ENCODE measurements at regions not wholly inside any gene's neighbourhood (a gene's known extent, or its start where the extent isn't known, plus 50 kb on each side); places are given as distances from the start of the nearest gene placed in this dataset.

DNA sequence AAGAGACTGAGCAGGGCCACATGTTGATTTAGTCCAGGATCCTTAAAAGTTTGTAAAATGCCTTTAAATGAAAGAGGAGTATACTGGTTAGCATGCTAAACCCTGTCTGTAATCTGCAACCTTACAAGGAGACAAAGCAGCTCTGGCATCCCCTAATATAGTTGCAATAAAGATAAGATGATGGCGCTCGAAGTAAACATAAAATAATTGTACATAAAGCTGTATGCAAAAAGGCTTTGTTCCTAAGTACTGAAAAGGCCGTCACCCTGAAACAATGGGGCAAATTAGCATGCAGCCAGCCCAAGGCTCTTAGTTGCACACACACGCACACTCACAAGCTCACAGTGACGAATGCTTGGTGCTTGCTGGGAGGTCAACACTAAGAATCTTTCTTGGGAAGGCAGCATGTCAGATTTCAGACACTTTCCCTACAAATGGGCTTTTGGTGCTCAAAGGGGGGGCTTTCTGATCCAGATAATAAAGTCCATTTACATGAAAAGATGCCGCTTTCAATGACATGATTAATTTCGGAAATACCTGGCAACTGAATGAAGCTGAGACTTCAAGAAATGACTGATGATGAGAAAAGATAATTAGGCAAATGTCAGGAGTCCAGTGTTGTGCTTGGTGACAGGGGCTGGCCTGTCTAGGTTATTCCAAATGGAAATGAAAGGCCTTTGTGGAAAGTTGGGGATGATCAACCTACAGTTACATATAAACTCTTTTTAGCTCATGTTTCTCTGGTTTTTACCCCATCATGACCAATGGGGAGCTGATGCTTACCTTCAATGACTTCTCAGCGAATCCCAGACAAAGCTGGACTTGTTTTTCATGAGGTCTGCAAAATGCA lies 370.3 kb downstream of the MEIS1 start:
- DNase-seq = no peak

DNA sequence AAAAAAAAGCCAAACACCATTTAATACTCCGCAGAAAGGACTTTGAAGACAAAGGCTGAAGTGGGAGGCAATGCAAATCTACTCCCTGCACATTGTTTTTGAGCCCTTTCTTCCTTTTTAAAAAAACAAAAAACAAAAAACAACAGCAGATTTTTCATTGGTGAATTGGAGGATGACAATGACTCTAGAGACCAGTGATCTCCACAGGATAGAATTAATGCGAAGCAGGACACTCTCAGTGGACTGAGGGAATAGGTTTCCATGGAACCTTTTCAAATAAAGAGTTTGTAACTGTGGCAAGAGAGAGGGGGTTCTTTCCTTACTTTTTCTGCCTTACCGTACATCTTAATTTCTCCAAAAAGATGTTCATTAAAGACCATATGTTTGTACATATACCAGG lies 371.0 kb downstream of the MEIS1 start:
- DNase-seq = no peak

DNA sequence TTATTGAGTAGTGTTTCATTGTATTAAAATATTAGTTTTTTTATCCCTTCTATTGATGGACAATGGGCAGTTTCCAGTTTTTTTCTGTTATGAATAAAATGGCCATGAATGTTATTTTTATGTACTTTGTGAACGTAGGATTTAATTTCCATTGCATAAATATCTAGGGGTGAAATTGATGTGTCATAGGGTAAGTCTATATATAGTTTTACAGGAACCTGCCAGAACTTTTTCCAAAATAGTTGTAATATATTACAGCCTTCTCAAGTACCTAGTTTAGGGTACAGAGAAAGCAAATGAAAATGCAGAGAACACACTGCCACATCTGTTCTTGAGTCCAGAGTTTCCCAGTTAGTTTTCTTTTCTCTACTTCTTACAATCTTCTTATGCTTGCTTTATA lies 378.6 kb downstream of the MEIS1 start:
- no peak for DNase-seq

GRCh38 chr2:66813976-66814375 lies 379.1 kb downstream of the MEIS1 start:
- no peak for DNase-seq

GRCh38 chr2:66814916-66815315 lies 380.0 kb downstream of the MEIS1 start:
- peak; percentile 19 for DNase-seq

GRCh38 chr2:66815886-66816285 lies 381.0 kb downstream of the MEIS1 start:
- no peak for DNase-seq

DNA sequence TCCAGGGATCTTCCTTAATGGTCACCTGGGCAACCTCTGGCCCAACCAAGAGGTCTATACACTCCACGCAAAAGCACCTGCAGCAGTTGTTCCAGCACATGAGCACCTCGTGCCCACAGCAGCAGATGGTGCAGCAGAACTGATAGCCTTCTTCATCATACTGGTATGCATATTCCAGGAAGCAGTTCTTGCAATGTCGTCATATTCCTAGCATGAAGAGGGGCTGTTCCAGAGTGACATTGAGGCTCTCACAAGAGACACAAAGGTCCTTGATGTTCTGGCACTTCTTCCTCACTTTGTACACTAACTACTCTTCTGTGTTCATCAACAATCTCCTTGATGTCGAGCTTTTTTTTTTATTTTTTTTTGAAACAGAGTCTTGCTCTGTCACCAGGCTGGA lies 386.2 kb downstream of the MEIS1 start:
- no peak for DNase-seq

DNA sequence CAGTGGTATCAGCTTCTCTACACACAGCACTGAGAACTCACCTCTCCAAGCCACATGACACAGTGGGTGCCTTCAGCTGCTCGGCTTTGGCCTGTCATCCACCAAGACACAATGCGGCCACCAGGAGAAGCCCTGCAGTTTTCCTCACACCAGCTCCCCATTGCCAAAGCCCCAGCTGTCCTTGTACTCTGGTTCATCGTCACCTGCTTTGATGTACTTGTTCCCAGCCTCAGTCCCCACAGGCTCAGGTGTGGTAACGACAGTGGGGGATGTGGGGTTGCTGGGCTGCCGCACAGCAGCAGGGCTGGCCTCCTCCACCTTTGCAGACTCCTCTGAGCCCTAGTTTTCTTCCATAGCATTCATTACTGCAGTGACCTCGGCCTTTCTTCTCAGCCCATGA lies 387.3 kb downstream of the MEIS1 start:
- DNase-seq = no peak

DNA sequence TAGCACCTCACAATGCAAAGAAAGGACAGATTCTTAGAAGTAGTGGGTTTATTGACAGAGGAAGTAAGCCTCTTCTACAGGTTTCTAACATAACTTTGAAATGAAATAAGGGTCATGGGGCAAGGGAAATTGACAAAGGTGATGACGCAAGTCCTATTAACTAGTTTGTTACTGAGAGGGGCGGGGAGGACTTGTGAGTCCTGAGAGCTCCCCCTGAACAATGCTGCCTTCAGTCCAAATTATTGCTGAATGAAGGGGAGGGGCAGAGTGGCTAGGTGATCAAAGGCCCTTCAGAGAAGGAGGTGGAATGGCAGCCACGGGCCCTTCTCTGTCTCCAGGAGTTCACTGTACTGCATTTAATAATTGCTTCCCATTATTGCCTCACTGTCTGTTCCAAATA lies 390.0 kb downstream of the MEIS1 start:
- no peak for DNase-seq

DNA sequence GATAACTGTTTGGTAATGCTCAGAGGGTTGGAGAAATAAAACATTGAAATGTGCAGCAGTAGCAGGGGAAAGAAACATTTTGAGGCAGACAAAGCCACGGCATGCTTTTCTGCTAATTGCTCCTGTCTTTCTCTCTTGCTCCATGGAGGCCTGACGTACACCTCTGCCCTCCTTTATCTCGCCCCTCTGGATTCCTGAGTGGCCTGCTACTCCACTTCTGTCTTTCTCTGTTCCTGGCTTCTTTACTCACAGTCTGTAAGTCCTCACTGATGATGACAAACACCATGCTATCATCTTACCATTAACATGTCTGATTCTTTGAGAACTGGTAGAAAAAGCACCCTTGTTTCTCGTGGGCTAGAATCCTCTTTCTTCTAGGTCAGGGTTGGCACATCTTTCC lies 392.9 kb downstream of the MEIS1 start:
- DNase-seq = no peak

DNA sequence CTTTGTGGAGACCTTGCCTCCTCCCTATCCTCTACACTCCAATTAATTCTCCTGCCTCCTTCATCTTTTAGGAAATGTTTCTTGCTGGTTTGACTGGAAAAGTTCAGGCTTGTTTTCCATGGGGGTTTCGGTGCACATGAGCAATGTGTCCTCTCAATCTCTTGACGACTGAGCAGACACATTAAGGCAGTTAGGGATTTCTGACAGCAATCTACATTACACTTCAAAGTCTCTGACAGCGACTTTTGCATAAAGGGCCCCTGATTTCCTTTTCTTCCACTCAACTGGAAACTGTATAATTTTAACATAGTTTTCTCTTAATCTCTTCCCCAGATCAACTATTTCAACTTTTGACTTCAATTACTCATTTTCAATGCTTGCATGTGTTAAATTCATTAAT lies 394.0 kb downstream of the MEIS1 start:
- no peak for DNase-seq

DNA sequence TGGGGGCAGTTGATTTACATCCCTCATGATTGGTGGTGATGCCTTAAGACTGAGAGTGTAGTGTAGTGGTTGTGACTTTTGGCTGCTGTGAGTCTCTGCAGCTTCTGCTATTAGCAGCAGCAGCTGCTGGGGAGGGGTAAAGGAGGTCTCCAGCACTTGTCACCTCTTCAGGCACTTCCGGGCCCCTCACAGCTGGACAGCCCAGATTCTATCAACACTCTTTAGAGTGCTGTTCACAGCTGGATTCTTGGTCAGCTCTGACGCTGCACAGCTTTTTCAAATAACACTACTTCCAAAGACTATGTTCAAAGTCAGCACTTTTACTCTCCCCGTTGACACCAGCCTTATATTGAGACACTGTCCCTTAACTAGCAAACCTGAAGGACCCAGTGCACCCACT lies 396.0 kb downstream of the MEIS1 start:
- no peak for DNase-seq

DNA sequence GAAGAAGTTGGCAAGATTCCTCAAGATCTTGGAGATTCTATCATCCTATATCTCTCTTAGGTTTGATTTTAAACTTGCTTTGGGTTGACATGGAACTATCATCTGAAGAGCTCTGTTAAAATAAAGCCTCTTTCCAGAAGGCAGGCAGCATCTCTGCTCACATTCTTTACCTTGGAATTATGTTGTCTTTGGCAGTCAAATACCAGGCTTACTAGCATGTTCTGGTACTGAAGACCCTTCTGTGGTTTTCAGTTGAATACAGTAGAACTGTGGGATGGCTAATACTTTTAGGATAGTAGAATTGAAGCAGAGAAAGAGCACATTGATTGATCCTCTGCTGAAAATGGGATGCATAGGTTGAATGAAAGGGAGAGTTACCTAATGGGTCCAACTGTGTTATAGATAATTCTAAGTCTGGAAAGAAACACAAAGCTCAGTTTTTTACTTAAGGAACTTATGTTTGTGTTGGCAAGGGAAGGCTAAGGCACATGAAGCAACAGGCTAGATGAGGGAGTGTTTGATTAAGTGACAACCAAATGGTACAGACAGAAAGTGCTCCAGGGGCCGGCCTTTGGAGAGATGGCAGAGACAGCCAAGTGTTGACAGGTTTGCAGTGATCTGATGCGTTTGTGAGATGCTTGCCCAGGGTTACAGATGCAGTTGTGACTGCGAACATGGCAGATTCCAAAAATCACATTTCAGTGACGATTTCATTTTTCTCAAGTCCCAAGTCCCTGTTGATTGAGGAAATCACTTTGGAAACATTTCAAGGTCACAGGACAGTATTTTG lies 397.9 kb downstream of the MEIS1 start:
- no peak for DNase-seq

DNA sequence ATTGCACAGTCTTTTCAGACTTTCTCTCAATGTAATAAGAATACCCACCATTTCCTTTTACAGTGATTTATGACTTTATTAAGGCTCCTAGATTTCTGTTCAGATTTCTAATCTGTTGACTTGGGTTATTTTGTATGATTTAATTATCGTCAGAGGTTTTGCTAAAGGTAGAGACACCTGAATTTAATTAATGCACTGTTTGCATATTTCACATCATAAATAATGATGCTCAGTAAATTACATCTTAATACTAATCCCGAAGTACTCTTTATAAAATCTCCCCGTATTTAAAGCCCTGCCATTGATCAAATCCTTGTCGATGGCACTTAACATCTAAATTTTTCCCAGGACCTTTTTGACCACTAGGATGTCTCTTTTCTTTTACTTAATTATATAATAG lies 399.9 kb downstream of the MEIS1 start:
- DNase-seq = no peak

GRCh38 chr2:66836851-66837250 lies 401.9 kb downstream of the MEIS1 start:
- DNase-seq = no peak

DNA sequence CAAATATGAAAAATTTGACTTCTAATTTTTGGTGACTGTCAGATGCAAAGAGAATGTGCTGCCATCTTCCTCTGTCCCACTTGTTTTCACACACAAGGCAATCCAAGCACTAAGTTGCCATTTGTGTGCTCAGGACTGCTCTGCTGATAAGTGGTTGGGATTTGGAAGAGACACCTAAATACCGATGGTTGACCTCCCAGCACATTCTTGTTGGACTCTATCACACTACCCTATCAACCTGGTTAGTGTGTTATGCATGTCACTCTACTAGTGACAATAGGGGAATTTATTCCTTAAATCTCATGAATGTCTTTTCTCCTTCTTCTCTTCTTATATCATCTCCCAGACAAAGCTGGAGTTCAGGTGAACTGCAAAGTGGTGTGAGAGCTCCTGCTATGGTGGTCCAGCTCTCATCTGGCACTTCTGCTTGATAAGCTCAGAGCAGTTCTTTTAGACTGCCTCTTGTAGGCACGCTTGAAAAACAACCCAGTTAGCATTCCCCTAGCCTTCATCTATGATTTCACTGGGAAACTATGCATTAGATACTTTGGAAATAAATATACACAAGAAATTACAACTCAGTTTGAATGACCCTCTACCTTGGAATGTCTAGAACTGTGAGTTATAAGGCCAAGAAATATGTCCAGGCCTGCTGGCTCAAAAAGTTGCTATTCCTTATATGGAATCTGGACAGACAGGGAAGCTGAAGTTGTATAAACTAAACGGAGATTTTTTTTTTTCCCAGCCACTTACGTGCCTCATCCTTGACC lies 404.8 kb downstream of the MEIS1 start:
- no peak for DNase-seq

GRCh38 chr2:66840321-66841002 lies 405.5 kb downstream of the MEIS1 start:
- DNase-seq = no peak

- DNase-seq = no peak
These were observed 408.9 kb downstream of the MEIS1 start for GRCh38 chr2:66843847-66844246.

GRCh38 chr2:66845307-66845706 lies 410.4 kb downstream of the MEIS1 start:
- DNase-seq = no peak

GRCh38 chr2:66846887-66847286 lies 412.0 kb downstream of the MEIS1 start:
- DNase-seq = no peak

DNA sequence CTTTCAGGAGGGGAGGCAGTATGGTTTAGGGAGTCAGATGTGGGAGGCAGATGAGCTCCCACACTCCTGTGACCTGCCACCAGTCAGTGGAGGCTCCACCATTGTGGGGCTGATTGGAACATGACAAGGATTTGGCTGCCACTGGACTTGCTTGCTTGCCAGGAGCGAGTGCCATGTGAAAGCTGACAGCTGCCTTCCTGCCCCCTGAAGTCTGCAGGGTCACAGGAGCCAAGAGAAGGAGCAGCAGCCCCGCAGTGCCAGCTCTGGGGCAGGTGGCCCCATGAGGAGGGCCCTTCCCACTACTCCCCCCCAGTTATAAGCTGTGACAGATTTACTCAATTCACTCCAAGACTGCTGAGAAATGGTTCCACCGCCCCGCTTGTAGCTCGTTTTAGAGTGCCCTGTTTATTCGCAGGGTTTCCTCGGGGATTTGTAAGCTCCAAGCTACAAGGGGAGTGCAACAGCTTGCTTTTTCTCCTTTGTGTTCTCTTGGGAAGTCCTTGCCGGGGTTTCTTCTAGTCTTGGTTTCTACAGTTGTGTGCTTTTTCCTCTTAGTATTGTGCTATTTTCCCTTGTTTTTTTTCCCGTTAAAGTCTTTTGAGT lies 414.3 kb downstream of the MEIS1 start:
- no peak for DNase-seq

DNA sequence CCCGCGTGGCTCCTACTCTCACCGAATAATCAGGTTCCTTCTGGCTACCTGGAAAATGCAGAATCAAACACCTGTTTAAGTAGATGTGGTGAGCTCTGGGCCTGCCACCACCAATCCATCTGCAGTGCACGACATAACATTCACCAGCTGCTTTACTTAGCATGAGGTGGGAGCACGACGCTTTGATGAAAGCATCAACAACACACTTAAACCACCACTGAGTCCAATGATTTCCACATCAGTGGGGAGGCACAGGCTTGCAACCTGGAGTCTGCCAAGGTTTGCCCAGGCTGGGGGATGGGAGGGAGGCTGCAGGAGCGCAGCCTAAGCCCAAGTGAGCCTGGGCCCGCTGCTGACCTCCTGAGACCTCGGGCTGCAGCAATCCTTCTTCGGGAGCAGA lies 415.5 kb downstream of the MEIS1 start:
- DNase-seq = no peak

DNA sequence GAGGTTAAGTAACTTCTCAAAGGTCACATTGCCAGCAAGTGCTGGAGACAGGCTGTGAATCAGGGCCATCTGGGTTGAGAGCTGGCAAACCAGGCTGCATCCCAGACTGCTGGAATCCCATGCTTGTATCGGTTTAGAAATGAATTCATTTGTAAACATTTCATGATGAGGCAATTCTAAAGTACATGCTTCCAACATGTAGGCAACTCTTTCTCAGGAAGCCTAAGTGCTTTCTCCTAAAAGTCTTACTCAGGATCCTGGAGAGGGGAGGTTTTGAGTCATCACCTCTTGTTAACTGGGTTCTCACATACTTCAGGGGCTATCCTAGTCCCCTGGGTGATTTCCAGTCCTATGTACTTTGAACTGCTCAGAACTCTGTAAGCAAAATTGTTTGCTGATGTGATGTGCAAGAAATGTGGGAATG lies 416.5 kb downstream of the MEIS1 start:
- DNase-seq = no peak

All from GF-D8 (cell line).